SH-SY5Y (cell line): ENCODE measurements at regions not wholly inside any gene's neighbourhood (a gene's known extent, or its start where the extent isn't known, plus 50 kb on each side); places are given as distances from the start of the nearest gene placed in this dataset.
A peak's percentile ranks its signal among the peaks of the same experiment; 100 is the strongest.

ENCODE experiments used
- GATA2 ChIP-seq: IDR thresholded peaks from 2 replicates; pipeline ENCODE4 v1.6.1; 2011; ENCODE audit warnings: mild to moderate bottlenecking, low read depth, low read length
- GATA3 ChIP-seq: IDR thresholded peaks from 2 replicates; pipeline ENCODE4 v1.6.1; 2011; ENCODE audit warnings: low read depth, mild to moderate bottlenecking, low read length, moderate library complexity

- TF ChIP-seq GATA2 (no peak), GATA3 (no peak)
These were observed 64.9 kb downstream of the CD2 start for GRCh38 chr1:116819081-116819480.

- no peak for TF ChIP-seq GATA3
- no peak for TF ChIP-seq GATA2
These were observed 66.1 kb downstream of the CD2 start for GRCh38 chr1:116820369-116820768.

- no peak for TF ChIP-seq GATA2
- no peak for TF ChIP-seq GATA3
These were observed 67.5 kb downstream of the CD2 start for GRCh38 chr1:116821763-116822162.

- TF ChIP-seq GATA2 (no peak), GATA3 (no peak)
These were observed 70.5 kb downstream of the CD2 start for GRCh38 chr1:116824631-116825206.

GRCh38 chr1:116825207-116825719 is 71.0 kb downstream of the CD2 start:
- TF ChIP-seq GATA2, result no peak
- TF ChIP-seq GATA3, result no peak

GRCh38 chr1:116825720-116826438 is 71.6 kb downstream of the CD2 start:
- peak; percentile 74 for TF ChIP-seq GATA2
- TF ChIP-seq GATA3, result no peak

GRCh38 chr1:116826818-116827606 is 72.8 kb downstream of the CD2 start:
- TF ChIP-seq GATA2 (no peak), GATA3 (no peak)

GRCh38 chr1:116827607-116828105 is 73.4 kb downstream of the CD2 start:
- no peak for TF ChIP-seq GATA2
- TF ChIP-seq GATA3, result no peak

- TF ChIP-seq GATA3 (no peak), GATA2 (no peak)
These were observed 77.3 kb upstream of the PTGFRN start for GRCh38 chr1:116832308-116832931.

GRCh38 chr1:116832932-116833578 is 76.7 kb upstream of the PTGFRN start:
- TF ChIP-seq GATA3 (no peak), GATA2 (no peak)

- no peak for TF ChIP-seq GATA2
- no peak for TF ChIP-seq GATA3
These were observed 76.0 kb upstream of the PTGFRN start for GRCh38 chr1:116833718-116834117.

- no peak for TF ChIP-seq GATA3
- no peak for TF ChIP-seq GATA2
These were observed 75.1 kb upstream of the PTGFRN start for GRCh38 chr1:116834595-116834994.

- TF ChIP-seq GATA3 (no peak), GATA2 (no peak)
These were observed 74.6 kb upstream of the PTGFRN start for GRCh38 chr1:116835161-116835560.
